OCI-LY7 (cell line): ENCODE measurements at regions not wholly inside any gene's neighbourhood (a gene's known extent, or its start where the extent isn't known, plus 50 kb on each side); places are given as distances from the start of the nearest gene placed in this dataset.

ENCODE experiments used
- CTCF ChIP-seq: fragments of 200-600 bp; sonication (generic); conservative IDR thresholded peaks from 2 replicates; pipeline ENCODE4 v1.5.1; 2014; ENCODE audit warnings: mild to moderate bottlenecking, antibody characterized with exemption, low read length, moderate library complexity, mixed read lengths
- EZH2phosphoT487 ChIP-seq: fragments of 200-600 bp; sonication (generic); IDR thresholded peaks from 2 replicates; pipeline ENCODE4 v1.6.1; 2018; ENCODE audit warnings: low read depth, borderline replicate concordance, mild to moderate bottlenecking, mixed run types, antibody characterized with exemption, low read length, moderate library complexity, mixed read lengths

- TF ChIP-seq CTCF (no peak), EZH2phosphoT487 (no peak)
Observed at GRCh38 chr12:43111608-43112007, 440.4 kb downstream of the ADAMTS20 start.
